Choroid plexus epithelial cell (primary cell): ENCODE measurements at regions not wholly inside any gene's neighbourhood (a gene's known extent, or its start where the extent isn't known, plus 50 kb on each side); places are given as distances from the start of the nearest gene placed in this dataset.

ENCODE experiments used
- DNase-seq: peaks from one replicate; pipeline ENCODE4 v3.0.0-alpha.2; 2010; ENCODE audit warnings: low read depth
- H3K4me3 ChIP-seq: 2 replicates; pipeline ENCODE4 v1.5.1; 2011; ENCODE audit warnings: low read depth, mild to moderate bottlenecking, control low read depth, low read length, moderate library complexity
- TF ChIP-seq, protein P1 (sequence below): conservative IDR thresholded peaks from 2 replicates; pipeline ENCODE4 v1.5.1; 2011; ENCODE audit warnings: low read depth, mild to moderate bottlenecking, control low read depth, inconsistent platforms, low read length, moderate library complexity

DNA sequence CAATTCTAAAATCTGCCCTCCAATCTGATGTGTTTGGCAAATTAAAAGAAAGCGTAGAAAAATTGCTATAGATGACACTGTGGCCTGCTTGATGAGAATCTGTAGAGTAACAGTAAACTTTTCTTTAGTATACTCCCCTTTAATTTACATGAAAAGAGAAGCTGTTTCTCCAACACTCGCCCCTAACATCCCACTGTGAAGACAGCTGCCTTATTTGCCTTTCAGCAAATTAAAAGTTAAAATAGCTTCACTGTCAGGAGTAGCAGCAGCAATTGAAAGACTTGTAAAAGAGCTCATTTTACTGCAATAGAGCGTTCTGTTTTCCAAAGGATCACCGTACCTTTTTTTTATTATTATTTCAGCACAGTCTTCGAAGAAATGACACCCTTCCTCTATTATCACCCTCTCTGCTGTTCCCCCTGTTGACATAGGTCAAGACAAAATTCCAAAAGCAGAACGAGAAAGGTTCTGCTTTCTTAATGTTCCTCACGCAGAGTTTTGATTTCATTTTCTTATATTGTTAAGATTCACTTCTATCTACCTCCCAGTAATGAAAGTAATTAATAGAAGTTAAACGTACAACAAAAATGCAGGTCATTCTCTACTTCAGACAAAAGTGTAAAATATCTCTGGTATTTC is 153.5 kb upstream of the USP15 start:
- no peak for DNase-seq
- TF ChIP-seq, protein P1, sequence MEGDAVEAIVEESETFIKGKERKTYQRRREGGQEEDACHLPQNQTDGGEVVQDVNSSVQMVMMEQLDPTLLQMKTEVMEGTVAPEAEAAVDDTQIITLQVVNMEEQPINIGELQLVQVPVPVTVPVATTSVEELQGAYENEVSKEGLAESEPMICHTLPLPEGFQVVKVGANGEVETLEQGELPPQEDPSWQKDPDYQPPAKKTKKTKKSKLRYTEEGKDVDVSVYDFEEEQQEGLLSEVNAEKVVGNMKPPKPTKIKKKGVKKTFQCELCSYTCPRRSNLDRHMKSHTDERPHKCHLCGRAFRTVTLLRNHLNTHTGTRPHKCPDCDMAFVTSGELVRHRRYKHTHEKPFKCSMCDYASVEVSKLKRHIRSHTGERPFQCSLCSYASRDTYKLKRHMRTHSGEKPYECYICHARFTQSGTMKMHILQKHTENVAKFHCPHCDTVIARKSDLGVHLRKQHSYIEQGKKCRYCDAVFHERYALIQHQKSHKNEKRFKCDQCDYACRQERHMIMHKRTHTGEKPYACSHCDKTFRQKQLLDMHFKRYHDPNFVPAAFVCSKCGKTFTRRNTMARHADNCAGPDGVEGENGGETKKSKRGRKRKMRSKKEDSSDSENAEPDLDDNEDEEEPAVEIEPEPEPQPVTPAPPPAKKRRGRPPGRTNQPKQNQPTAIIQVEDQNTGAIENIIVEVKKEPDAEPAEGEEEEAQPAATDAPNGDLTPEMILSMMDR: no peak

GRCh38 chr12:62113366-62114011 is 146.7 kb upstream of the USP15 start:
- H3K4me3 ChIP-seq: no peak overlapping the region
- no peak for DNase-seq
- TF ChIP-seq, protein P1: no peak

More for the DNA sequence above, 153.5 kb upstream of the USP15 start:
- no peak overlapping the region for H3K4me3 ChIP-seq

DNA sequence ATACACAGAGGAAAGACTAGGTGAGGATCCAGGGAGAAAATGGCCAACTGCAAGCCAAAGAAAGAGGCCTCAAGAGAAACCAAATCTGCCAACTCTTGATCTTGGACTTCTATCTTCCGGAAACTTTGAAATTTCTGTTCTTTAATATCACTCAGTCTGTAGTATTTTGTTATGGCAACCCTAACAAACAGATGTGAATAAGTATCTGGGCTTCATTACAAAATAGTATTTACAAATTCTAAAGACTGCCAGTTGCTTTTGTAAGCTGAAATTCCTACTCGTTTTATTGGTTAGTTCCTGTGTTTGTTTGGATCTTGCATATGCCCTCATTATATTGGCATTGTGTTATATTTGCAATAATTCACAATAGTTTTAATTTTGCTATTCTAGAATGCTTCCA is 143.2 kb upstream of the USP15 start:
- DNase-seq: no peak
- no peak overlapping the region for H3K4me3 ChIP-seq
- TF ChIP-seq, protein P1: no peak

DNA sequence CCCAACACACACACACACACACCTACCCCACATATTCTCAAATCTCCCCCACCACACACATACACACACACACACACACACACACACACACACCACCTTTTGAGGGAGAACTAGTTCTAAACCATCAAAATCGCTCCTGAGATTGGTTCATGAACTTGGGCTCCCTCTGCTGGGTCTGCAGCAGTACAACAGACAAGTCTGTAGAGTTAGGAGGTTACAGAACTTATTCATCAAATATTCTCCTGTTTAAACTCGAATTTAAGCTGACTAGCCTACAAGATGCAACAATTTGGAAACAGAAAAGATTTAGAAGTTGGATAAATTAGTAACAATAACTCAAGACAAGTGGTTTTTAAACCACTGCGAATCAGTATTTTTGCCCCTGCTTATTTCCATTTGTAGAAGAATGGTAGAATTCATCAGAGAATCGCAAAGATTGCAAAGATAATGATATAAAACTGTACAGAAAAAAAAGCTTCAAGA is 136.4 kb upstream of the USP15 start:
- peak; percentile 81 for DNase-seq
- TF ChIP-seq, protein P1: peak; percentile 90
- H3K4me3 ChIP-seq: no peak overlapping the region

GRCh38 chr12:62127516-62127915 is 132.7 kb upstream of the USP15 start:
- DNase-seq: no peak
- TF ChIP-seq, protein P1: no peak
- no peak overlapping the region for H3K4me3 ChIP-seq

GRCh38 chr12:62128175-62128975 is 131.8 kb upstream of the USP15 start:
- no peak overlapping the region for H3K4me3 ChIP-seq
- TF ChIP-seq, protein P1: no peak
- no peak for DNase-seq
